ENCODE measurements at regions not wholly inside any gene's neighbourhood (a gene's known extent, or its start where the extent isn't known, plus 50 kb on each side); places are given as distances from the start of the nearest gene placed in this dataset.

- TF ChIP-seq CTCF (conservative IDR thresholded peaks at IDR 0.05; ENCODE audit: low read length) (no peak), EZH2phosphoT487 (IDR thresholded peaks at IDR 0.05; ENCODE audit: borderline replicate concordance, low read depth, low read length) (no peak)
Measured at GRCh38 chr4:164134388-164134787, 619.5 kb upstream of the SMIM31 start.

Data from OCI-LY7 (cell line).